VCaP (cell line): ENCODE measurements at regions not wholly inside any gene's neighbourhood (a gene's known extent, or its start where the extent isn't known, plus 50 kb on each side); places are given as distances from the start of the nearest gene placed in this dataset.

Experiments
- H3K27ac ChIP-seq: fragments of 450-650 bp; 2 replicates; pipeline ENCODE4 v1.5.1; 2017
- CTCF ChIP-seq: fragments of 450-650 bp; conservative IDR thresholded peaks from 2 replicates; pipeline ENCODE4 v1.5.1; 2017; ENCODE audit warnings: mild to moderate bottlenecking, moderate library complexity

GRCh38 chr1:57725318-57725717 lies 301.5 kb upstream of the DAB1 start:
- TF ChIP-seq CTCF, result no peak
- H3K27ac ChIP-seq, result no peak overlapping the region

DNA sequence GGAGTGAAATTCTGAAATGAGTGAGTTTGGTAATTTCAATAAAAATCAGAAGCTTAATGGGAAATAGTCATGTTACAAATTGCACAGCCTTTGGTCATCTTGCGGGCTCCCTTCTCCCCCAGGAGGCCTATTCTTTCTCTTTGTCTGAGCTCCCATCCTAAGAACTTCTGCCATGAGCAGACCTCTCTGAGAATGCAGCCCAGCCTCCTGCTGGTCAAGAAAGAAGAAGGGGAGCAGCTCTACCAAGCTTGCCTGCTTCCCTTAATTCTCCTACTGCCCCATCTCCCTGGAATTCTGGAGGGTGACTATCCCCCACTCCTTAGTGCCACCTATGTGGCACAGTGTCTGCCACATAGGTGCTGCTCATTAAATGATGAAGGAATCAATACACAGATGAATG lies 300.7 kb upstream of the DAB1 start:
- TF ChIP-seq CTCF, result no peak

GRCh38 chr1:57722285-57722978 lies 298.6 kb upstream of the DAB1 start:
- no peak for TF ChIP-seq CTCF
- no peak overlapping the region for H3K27ac ChIP-seq

More for the DNA sequence above, 300.7 kb upstream of the DAB1 start:
- no peak overlapping the region for H3K27ac ChIP-seq

- H3K27ac ChIP-seq, result no peak overlapping the region
- no peak for TF ChIP-seq CTCF
Observed at GRCh38 chr1:57721001-57721400, 297.1 kb upstream of the DAB1 start.

- no peak for TF ChIP-seq CTCF
- no peak overlapping the region for H3K27ac ChIP-seq
Observed at GRCh38 chr1:57719274-57719673, 295.4 kb upstream of the DAB1 start.

GRCh38 chr1:57713501-57713900 lies 289.6 kb upstream of the DAB1 start:
- no peak for TF ChIP-seq CTCF
- no peak overlapping the region for H3K27ac ChIP-seq

GRCh38 chr1:57712846-57713245 lies 289.0 kb upstream of the DAB1 start:
- H3K27ac ChIP-seq, result no peak overlapping the region
- no peak for TF ChIP-seq CTCF
